ENCODE measurements at regions not wholly inside any gene's neighbourhood (a gene's known extent, or its start where the extent isn't known, plus 50 kb on each side); places are given as distances from the start of the nearest gene placed in this dataset.

DNA sequence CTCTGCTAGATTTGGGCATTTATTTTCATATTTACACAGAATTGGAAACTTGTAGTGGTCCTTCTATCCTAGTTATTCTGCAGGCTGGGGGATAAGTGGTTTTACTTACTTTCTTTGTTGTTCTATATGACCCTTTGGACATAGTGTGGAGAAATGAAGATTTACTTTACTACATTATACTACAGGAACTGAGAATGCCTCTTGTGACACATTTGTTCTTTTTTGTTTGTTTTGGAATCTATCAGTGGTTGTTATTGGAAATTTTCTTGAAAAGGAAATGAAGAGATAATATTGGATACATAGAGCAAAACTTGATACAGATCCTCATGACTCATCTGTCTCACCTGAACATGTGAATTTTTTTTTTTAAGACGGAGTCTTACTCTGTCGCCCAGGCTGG lies 146.1 kb upstream of the DPYD start:
- intact Hi-C loops (cut with micrococcal nuclease) = no loop called here
- POLR2A ChIA-PET (ENCODE audit: partially characterized antibody) = no interaction called here
- CTCF ChIA-PET (ENCODE audit: partially characterized antibody) = no interaction called here
- Histone ChIP-seq H3K27me3 (ENCODE audit: insufficient read depth, low read length) (no peaks in the 10 kb centered on the region), H3K9me3 (ENCODE audit: control insufficient read depth in 1 of 2, low read length in 2 of 2) (no peaks in the 10 kb centered on the region), H3K36me3 (ENCODE audit: insufficient read depth, low read length) (no peaks in the 10 kb centered on the region), H3K27ac (ENCODE audit: low read depth, low read length) (no peak overlapping the region), H3K4me3 (ENCODE audit: low read length in 2 of 2) (no peak overlapping the region), H3K4me1 (ENCODE audit: insufficient read depth, low read length) (no peaks in the 10 kb centered on the region)
- H3K27ac Mint-ChIP-seq = no peak overlapping the region
- H3K36me3 Mint-ChIP-seq = no peaks in the 10 kb centered on the region
- no peaks in the 10 kb centered on the region for H3K4me1 Mint-ChIP-seq
- H3K4me3 Mint-ChIP-seq = no peak overlapping the region
- H3K27me3 Mint-ChIP-seq = peaks cover 8 to 9% of the 10 kb centered on the region in 2 donors
- H3K9me3 Mint-ChIP-seq = no peaks in the 10 kb centered on the region
- no peak for DNase-seq

DNA sequence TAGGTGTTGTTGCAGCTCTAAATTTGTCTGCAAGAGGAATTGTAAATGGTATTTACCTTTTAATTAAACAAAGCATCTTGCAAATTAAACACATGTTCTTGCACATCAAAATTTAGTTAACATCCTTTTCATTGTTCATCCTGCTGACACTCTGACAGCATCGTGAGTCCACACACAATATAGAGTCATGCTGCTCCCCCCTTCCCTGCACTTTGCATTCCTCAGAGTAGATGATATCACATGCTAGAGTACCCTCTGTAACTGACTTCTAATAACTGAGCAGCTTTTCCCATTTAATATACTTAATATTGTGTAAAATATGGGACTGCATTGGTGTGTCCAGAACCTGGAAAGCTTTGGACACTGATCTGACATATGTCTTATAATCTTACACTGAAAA lies 138.8 kb upstream of the DPYD start:
- no peaks in the 10 kb centered on the region for H3K36me3 ChIP-seq (ENCODE audit: insufficient read depth, low read length)
- no peak overlapping the region for H3K27ac ChIP-seq (ENCODE audit: low read depth, low read length)
- intact Hi-C loops (cut with micrococcal nuclease) = loop anchor here (10.0 kb wide), 1 partner anchor 1525 kb away; no protein-coding TSS in a partner anchor
- ChIA-PET CTCF (ENCODE audit: partially characterized antibody) (interaction anchor here (0.5 to 1.5 kb wide), 5 partner anchors 11 to 921 kb away, joined by 3 to 6 read pairs (median 3); no protein-coding TSS in a partner anchor), POLR2A (ENCODE audit: partially characterized antibody) (no interaction called here)
- Mint-ChIP-seq H3K9me3 (no peaks in the 10 kb centered on the region), H3K27ac (no peak overlapping the region), H3K27me3 (peaks cover 22 to 28% of the 10 kb centered on the region in 2 donors), H3K4me1 (peaks cover 0 to 1% (median under 1%) of the 10 kb centered on the region in 4 donors), H3K4me3 (no peak overlapping the region), H3K36me3 (no peaks in the 10 kb centered on the region)
- no peaks in the 10 kb centered on the region for H3K9me3 ChIP-seq (ENCODE audit: control insufficient read depth in 1 of 2, low read length in 2 of 2)
- no peak overlapping the region for H3K4me3 ChIP-seq (ENCODE audit: low read length in 2 of 2)
- no peak for DNase-seq
- peaks cover 8% of the 10 kb centered on the region for H3K27me3 ChIP-seq (ENCODE audit: insufficient read depth, low read length)
- H3K4me1 ChIP-seq (ENCODE audit: insufficient read depth, low read length) = no peaks in the 10 kb centered on the region

DNA sequence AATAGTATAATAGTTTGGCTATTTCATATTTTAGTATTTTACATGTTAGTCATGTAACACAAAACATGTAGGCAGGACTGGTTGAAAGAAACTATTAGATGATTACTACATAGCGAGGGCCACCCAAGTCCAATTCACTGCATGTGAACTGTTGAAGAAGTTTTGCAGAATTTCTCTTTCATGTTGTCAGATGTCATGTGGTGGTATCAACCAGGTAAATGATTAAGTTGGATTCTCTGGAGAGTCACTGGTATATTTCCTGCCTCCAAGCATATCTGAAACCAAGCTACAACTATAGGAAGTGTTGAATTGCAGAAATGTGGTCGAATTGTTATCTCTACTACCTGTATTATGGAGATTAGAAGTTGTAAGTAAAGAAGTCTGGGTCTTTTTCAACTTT lies 137.8 kb upstream of the DPYD start:
- no peaks in the 10 kb centered on the region for H3K36me3 ChIP-seq (ENCODE audit: insufficient read depth, low read length)
- Mint-ChIP-seq H3K4me3 (no peak overlapping the region), H3K27ac (no peak overlapping the region), H3K27me3 (peaks cover 24 to 31% of the 10 kb centered on the region in 2 donors), H3K36me3 (no peaks in the 10 kb centered on the region), H3K9me3 (no peaks in the 10 kb centered on the region), H3K4me1 (peaks cover 2 to 9% (median 4%) of the 10 kb centered on the region in 4 donors)
- POLR2A ChIA-PET (ENCODE audit: partially characterized antibody) = no interaction called here
- no peaks in the 10 kb centered on the region for H3K9me3 ChIP-seq (ENCODE audit: control insufficient read depth in 1 of 2, low read length in 2 of 2)
- intact Hi-C loops (cut with micrococcal nuclease) = loop anchor here (10.0 kb wide), 1 partner anchor 1524 kb away; no protein-coding TSS in a partner anchor
- H3K4me3 ChIP-seq (ENCODE audit: low read length in 2 of 2) = no peak overlapping the region
- CTCF ChIA-PET (ENCODE audit: partially characterized antibody) = interaction anchor here (1.5 kb wide), 1 partner anchor 11 kb away, joined by 3 read pairs; no protein-coding TSS in a partner anchor
- H3K4me1 ChIP-seq (ENCODE audit: insufficient read depth, low read length) = peaks cover 5% of the 10 kb centered on the region
- no peak for DNase-seq
- H3K27me3 ChIP-seq (ENCODE audit: insufficient read depth, low read length) = peaks cover 16% of the 10 kb centered on the region
- no peak overlapping the region for H3K27ac ChIP-seq (ENCODE audit: low read depth, low read length)

DNA sequence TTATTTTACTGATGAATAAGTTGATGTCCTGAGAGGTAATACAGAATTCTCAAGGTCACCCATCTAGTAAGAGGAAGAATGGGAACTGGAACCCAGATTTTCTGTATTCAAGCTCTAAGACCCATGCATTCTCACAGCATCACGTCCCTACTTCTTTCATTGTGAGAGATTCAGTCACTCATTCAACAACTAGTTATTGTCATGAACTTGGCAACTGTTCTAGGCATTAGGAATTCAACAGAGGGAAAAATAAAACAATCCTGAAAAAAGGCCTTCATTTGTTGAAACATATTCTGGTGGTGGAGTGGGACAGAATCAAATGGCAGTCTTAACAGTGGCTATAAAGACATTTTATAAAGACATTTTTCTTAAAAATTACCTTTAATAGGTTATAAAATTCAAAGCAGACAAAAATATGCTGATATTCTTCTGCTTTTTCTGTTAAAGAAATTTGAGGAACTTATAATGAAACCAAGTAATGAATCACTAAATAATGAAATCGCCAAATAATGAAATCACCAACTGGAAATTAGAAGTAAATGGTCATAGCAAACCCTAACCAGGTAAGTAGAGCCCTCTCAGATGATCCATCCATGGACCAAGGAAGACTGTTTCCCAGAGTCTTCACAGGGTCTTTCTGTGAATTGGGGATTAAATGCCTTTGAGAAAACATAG lies 136.5 kb upstream of the DPYD start:
- Histone ChIP-seq H3K9me3 (ENCODE audit: control insufficient read depth in 1 of 2, low read length in 2 of 2) (no peaks in the 10 kb centered on the region), H3K36me3 (ENCODE audit: insufficient read depth, low read length) (no peaks in the 10 kb centered on the region), H3K4me3 (ENCODE audit: low read length in 2 of 2) (no peak overlapping the region), H3K27me3 (ENCODE audit: insufficient read depth, low read length) (peaks cover 29% of the 10 kb centered on the region), H3K4me1 (ENCODE audit: insufficient read depth, low read length) (peaks cover 12% of the 10 kb centered on the region), H3K27ac (ENCODE audit: low read depth, low read length) (no peak overlapping the region)
- CTCF ChIA-PET (ENCODE audit: partially characterized antibody) = interaction anchor here (7.2 kb wide), 1 partner anchor 1094 kb away, joined by 74 read pairs; no protein-coding TSS in a partner anchor
- Mint-ChIP-seq H3K36me3 (no peaks in the 10 kb centered on the region), H3K9me3 (no peaks in the 10 kb centered on the region), H3K27me3 (peaks cover 33 to 43% of the 10 kb centered on the region in 2 donors), H3K4me3 (no peak overlapping the region), H3K27ac (no peak overlapping the region), H3K4me1 (peaks cover 7 to 19% (median 14%) of the 10 kb centered on the region in 4 donors)
- POLR2A ChIA-PET (ENCODE audit: partially characterized antibody) = no interaction called here
- no peak for DNase-seq
- intact Hi-C loops (cut with micrococcal nuclease) = loop anchor here (10.0 kb wide), 1 partner anchor 1523 kb away; no protein-coding TSS in a partner anchor

DNA sequence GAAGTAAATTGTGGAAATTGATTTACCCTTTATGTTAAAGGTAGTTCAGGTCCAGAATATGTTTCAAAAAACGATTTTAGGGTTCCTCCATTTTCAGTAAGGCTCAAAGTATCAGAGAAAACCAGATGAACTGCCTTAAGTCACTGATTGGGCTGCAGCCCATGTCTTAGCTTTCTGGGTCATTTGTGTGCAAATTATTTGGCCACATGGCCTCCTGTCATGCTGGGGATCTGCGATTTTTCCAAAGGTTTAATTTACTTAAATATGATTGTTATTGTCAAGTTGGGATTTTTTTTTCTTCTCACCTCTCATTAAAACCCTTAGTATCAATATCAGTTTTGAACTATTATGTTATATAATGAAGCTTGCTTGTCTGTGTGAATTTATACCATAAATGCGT lies 135.9 kb upstream of the DPYD start:
- H3K36me3 ChIP-seq (ENCODE audit: insufficient read depth, low read length) = no peaks in the 10 kb centered on the region
- intact Hi-C loops (cut with micrococcal nuclease) = loop anchor here (10.0 kb wide), 1 partner anchor 1522 kb away; no protein-coding TSS in a partner anchor
- no peaks in the 10 kb centered on the region for H3K9me3 Mint-ChIP-seq
- H3K4me1 ChIP-seq (ENCODE audit: insufficient read depth, low read length) = peaks cover 12% of the 10 kb centered on the region
- no peaks in the 10 kb centered on the region for H3K9me3 ChIP-seq (ENCODE audit: control insufficient read depth in 1 of 2, low read length in 2 of 2)
- ChIA-PET POLR2A (ENCODE audit: partially characterized antibody) (no interaction called here), CTCF (ENCODE audit: partially characterized antibody) (interaction anchor here (0.7 to 7.2 kb wide), 3 partner anchors 387 to 1093 kb away, joined by 3 to 74 read pairs (median 3); no protein-coding TSS in a partner anchor)
- H3K27me3 ChIP-seq (ENCODE audit: insufficient read depth, low read length) = peaks cover 33% of the 10 kb centered on the region
- peaks cover 7 to 19% (median 14%) of the 10 kb centered on the region in 4 donors for H3K4me1 Mint-ChIP-seq
- peaks cover 34 to 46% of the 10 kb centered on the region in 2 donors for H3K27me3 Mint-ChIP-seq
- no peaks in the 10 kb centered on the region for H3K36me3 Mint-ChIP-seq
- no peak overlapping the region for H3K4me3 ChIP-seq (ENCODE audit: low read length in 2 of 2)
- no peak overlapping the region for H3K27ac Mint-ChIP-seq
- H3K4me3 Mint-ChIP-seq = no peak overlapping the region
- DNase-seq = no peak
- no peak overlapping the region for H3K27ac ChIP-seq (ENCODE audit: low read depth, low read length)

DNA sequence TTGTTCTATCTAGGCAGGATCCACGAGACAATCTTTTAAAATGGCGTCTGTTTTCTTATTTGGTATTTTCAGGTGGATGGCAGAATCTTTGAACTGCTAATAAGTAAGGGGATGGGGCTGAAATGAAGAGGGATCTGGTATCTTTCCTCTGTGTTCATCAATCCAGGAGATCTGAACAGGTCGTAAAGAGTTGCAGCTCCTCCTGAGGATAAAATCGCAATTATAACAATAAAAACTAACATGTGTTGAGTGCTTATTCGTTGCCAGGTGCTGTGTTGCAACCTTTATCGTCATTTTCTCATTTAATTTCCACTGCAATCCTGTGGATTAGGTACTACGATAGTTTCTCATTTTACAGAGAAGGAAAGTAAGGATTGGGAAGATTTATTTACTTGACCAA lies 134.6 kb upstream of the DPYD start:
- Mint-ChIP-seq H3K27me3 (peaks cover 35 to 48% of the 10 kb centered on the region in 2 donors), H3K4me1 (peaks cover 7 to 19% (median 14%) of the 10 kb centered on the region in 4 donors), H3K9me3 (no peaks in the 10 kb centered on the region), H3K27ac (no peak overlapping the region), H3K4me3 (no peak overlapping the region), H3K36me3 (no peaks in the 10 kb centered on the region)
- ChIA-PET CTCF (ENCODE audit: partially characterized antibody) (interaction anchor here (1.5 to 7.2 kb wide), 2 partner anchors 917 to 1092 kb away, joined by 4 to 74 read pairs; no protein-coding TSS in a partner anchor), POLR2A (ENCODE audit: partially characterized antibody) (no interaction called here)
- no peak overlapping the region for H3K4me3 ChIP-seq (ENCODE audit: low read length in 2 of 2)
- no peaks in the 10 kb centered on the region for H3K9me3 ChIP-seq (ENCODE audit: control insufficient read depth in 1 of 2, low read length in 2 of 2)
- no peak overlapping the region for H3K27ac ChIP-seq (ENCODE audit: low read depth, low read length)
- intact Hi-C loops (cut with micrococcal nuclease) = loop anchor here (10.0 kb wide), 1 partner anchor 1521 kb away; no protein-coding TSS in a partner anchor
- DNase-seq = no peak
- no peaks in the 10 kb centered on the region for H3K36me3 ChIP-seq (ENCODE audit: insufficient read depth, low read length)
- H3K4me1 ChIP-seq (ENCODE audit: insufficient read depth, low read length) = peaks cover 12% of the 10 kb centered on the region
- peaks cover 33% of the 10 kb centered on the region for H3K27me3 ChIP-seq (ENCODE audit: insufficient read depth, low read length)

DNA sequence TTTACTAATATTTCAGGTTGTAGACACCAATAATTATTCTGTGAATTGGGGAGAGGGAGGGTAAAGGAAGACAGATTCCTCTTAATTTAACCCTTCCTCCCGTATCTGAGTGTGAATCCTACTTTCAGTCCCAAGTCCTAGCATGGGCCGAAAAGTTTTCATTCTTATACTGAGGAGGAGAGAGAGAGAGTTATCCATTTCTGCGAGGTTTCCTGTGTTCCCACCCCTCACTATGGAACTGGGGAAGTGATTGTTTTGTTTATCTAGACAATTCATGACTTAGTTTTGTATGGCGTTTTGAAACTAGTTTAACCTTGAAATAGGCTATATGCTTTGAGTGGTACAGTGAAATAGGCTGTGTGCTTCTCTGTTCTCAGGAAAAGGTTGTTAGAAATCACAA lies 134.0 kb upstream of the DPYD start:
- no peaks in the 10 kb centered on the region for H3K36me3 Mint-ChIP-seq
- no peak overlapping the region for H3K27ac Mint-ChIP-seq

More for the DNA sequence above, 134.0 kb upstream of the DPYD start:
- H3K27me3 ChIP-seq (ENCODE audit: insufficient read depth, low read length) = peaks cover 33% of the 10 kb centered on the region
- no peaks in the 10 kb centered on the region for H3K36me3 ChIP-seq (ENCODE audit: insufficient read depth, low read length)
- no peaks in the 10 kb centered on the region for H3K9me3 ChIP-seq (ENCODE audit: control insufficient read depth in 1 of 2, low read length in 2 of 2)
- ChIA-PET CTCF (ENCODE audit: partially characterized antibody) (interaction anchor here (1.2 to 7.2 kb wide), 7 partner anchors 20 to 1091 kb away, joined by 3 to 74 read pairs (median 5); no protein-coding TSS in a partner anchor), POLR2A (ENCODE audit: partially characterized antibody) (no interaction called here)
- no peak overlapping the region for H3K27ac ChIP-seq (ENCODE audit: low read depth, low read length)
- Mint-ChIP-seq H3K27me3 (peaks cover 38 to 55% of the 10 kb centered on the region in 2 donors), H3K9me3 (no peaks in the 10 kb centered on the region), H3K4me3 (peak overlapping the region in 6 of 8 donors; percentile 36 to 79 (median 69)), H3K4me1 (peaks cover 7 to 19% (median 14%) of the 10 kb centered on the region in 4 donors)
- DNase-seq = no peak
- H3K4me3 ChIP-seq (ENCODE audit: low read length in 2 of 2) = no peak overlapping the region
- H3K4me1 ChIP-seq (ENCODE audit: insufficient read depth, low read length) = peaks cover 12% of the 10 kb centered on the region
- intact Hi-C loops (cut with micrococcal nuclease) = loop anchor here (5.0 to 10.0 kb wide), 6 partner anchors 232 to 1817 kb away; no protein-coding TSS in a partner anchor

Measured in CD4-positive, alpha-beta memory T cell (primary cell).